ENCODE measurements at regions not wholly inside any gene's neighbourhood (a gene's known extent, or its start where the extent isn't known, plus 50 kb on each side); places are given as distances from the start of the nearest gene placed in this dataset.

DNA sequence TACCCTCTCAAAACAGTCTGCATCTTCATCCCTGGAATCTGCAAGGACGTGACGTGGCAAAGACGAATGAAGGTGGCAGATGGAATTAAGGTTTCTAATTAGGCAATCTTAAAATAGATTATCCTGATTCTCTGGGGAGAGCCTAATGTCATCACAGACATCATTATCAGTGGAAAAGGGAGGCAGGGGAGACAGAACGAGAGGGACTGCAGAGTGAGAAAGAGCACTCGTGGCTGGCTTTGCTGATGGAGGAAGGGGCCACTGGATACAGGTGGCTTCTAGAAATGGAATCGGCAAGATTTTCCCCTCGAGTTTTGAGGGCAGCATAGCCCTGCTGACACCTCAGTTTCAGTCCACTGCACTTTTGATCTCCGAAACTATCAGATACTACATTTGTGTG is 110.6 kb downstream of the ASMT start:
- H3K18ac ChIP-seq (ENCODE audit: extremely low read depth, low read length) = no peak overlapping the region
- peaks cover 5% of the 10 kb centered on the region; the same call in 1 of the 2 replicates for H3K23me2 ChIP-seq (ENCODE audit: low read depth, low read length)
- H4K20me1 ChIP-seq (replicated peaks in 1 of 2; ENCODE audit: control insufficient read depth in 1 of 2, insufficient read depth in 2 of 2, low read length in 2 of 2) = no peaks in the 10 kb centered on the region
- H2BK15ac ChIP-seq (ENCODE audit: low read length) = no peak overlapping the region
- no peak overlapping the region for H2BK20ac ChIP-seq (ENCODE audit: low read length)
- ChIA-PET CTCF (ENCODE audit: partially characterized antibody) (no interaction called here), POLR2A (ENCODE audit: partially characterized antibody) (no interaction called here)
- H2AFZ ChIP-seq (ENCODE audit: low read length) = no peak overlapping the region
- no peak overlapping the region for H2BK12ac ChIP-seq (ENCODE audit: low read depth, low read length)
- H3K27me3 ChIP-seq (replicated peaks in 1 of 4; ENCODE audit: control insufficient read depth in 3 of 4, extremely low read depth in 1 of 4, insufficient read depth in 3 of 4, low read length in 3 of 4) = no peaks in the 10 kb centered on the region
- FAIRE-seq = no peak
- no peak overlapping the region for H3K4me3 ChIP-seq (ENCODE audit: extremely low read depth in 1 of 4, insufficient read depth in 2 of 4, low read depth in 3 of 4, low read length in 4 of 4)
- H3K9me3 ChIP-seq (ENCODE audit: insufficient read depth in 2 of 2, low read depth in 1 of 2, low read length in 1 of 2) = no peaks in the 10 kb centered on the region
- H4K91ac ChIP-seq (replicated peaks; ENCODE audit: insufficient read length, low read length) = no peak overlapping the region
- no peaks in the 10 kb centered on the region for H3K79me2 ChIP-seq (ENCODE audit: control insufficient read depth in 1 of 2, insufficient read depth in 2 of 2, low read length in 2 of 2)
- WGBS, 2 experiments (ENCODE audit: extremely low coverage in 1 of 2, insufficient coverage in 1 of 2, insufficient read length in 1 of 2, insufficient replicate concordance in 2 of 2, low coverage in 1 of 2, low lambda C conversion rate in 2 of 2, missing lambda C conversion rate in 1 of 2) = 72% methylated on average over 8 of the region's 8 CpGs; no CpG with 5 or more reads in 1 of the 2 experiments
- no peak overlapping the region for H3K9ac ChIP-seq (replicated peaks in 1 of 4; ENCODE audit: extremely low read depth in 1 of 4, low read depth in 3 of 4, low read length in 3 of 4)
- no peak overlapping the region for H2BK120ac ChIP-seq (replicated peaks; ENCODE audit: low read depth, low read length)
- H4K8ac ChIP-seq (ENCODE audit: extremely low read depth, insufficient read depth, low read length) = no peak overlapping the region
- no peaks in the 10 kb centered on the region for H3K36me3 ChIP-seq (ENCODE audit: control insufficient read depth in 2 of 4, insufficient read depth in 4 of 4, low read length in 3 of 4)
- H3K4me1 ChIP-seq (replicated peaks in 1 of 4; ENCODE audit: control insufficient read depth in 3 of 4, insufficient read depth in 4 of 4, low read length in 3 of 4) = peaks cover 0 to 4% (median 1%) of the 10 kb centered on the region in 4 experiments; a peak in 3 of 7 replicates
- H3K4ac ChIP-seq (replicated peaks; ENCODE audit: insufficient read length, low read depth, low read length) = no peak overlapping the region
- H3K79me1 ChIP-seq (ENCODE audit: low read depth, low read length) = no peaks in the 10 kb centered on the region
- no peak overlapping the region for H3K23ac ChIP-seq (ENCODE audit: insufficient read length)
- H3K14ac ChIP-seq (ENCODE audit: insufficient read length) = no peak overlapping the region
- H3K56ac ChIP-seq (replicated peaks; ENCODE audit: insufficient read length, low read depth, low read length) = no peak overlapping the region
- H3K4me2 ChIP-seq (ENCODE audit: insufficient read depth in 1 of 2, low read depth in 2 of 2, low read length in 2 of 2) = no peak overlapping the region
- no peak overlapping the region for H4K5ac ChIP-seq (ENCODE audit: insufficient read length, low read depth, low read length)
- H3K27ac ChIP-seq (ENCODE audit: low read depth, low read length) = no peak overlapping the region
- DNase-seq (ENCODE audit: low read depth in 1 of 2, low spot score in 2 of 2) = no peak
- no peak overlapping the region for H2AK5ac ChIP-seq (ENCODE audit: low read depth, low read length)
- H2BK5ac ChIP-seq (ENCODE audit: low read depth, low read length) = no peak overlapping the region
- TF ChIP-seq CBX8 (IDR thresholded peaks at IDR 0.05; ENCODE audit: borderline replicate concordance, low read depth, low read length) = no peak
- TF ChIP-seq NRF1 (IDR thresholded peaks at IDR 0.05; ENCODE audit: low read depth, low read length) = no peak
- no peak for TF ChIP-seq SP4 (IDR thresholded peaks at IDR 0.05; ENCODE audit: low read length)
- TF ChIP-seq JUN (IDR thresholded peaks at IDR 0.05; ENCODE audit: low read depth, low read length) = no peak
- TF ChIP-seq CREB1 (IDR thresholded peaks at IDR 0.05) = no peak
- no peak for TF ChIP-seq HDAC2 (IDR thresholded peaks at IDR 0.05; ENCODE audit: borderline replicate concordance in 1 of 2, low read depth in 2 of 2, low read length in 2 of 2)
- TF ChIP-seq CEBPB (IDR thresholded peaks at IDR 0.05; ENCODE audit: low read depth, low read length) = no peak
- no peak for TF ChIP-seq TEAD4 (IDR thresholded peaks at IDR 0.05; ENCODE audit: low read depth, low read length)
- TF ChIP-seq RBBP5 (IDR thresholded peaks at IDR 0.05; ENCODE audit: borderline replicate concordance, low read depth, low read length) = no peak
- TF ChIP-seq HDAC6 (IDR thresholded peaks at IDR 0.05; ENCODE audit: low read depth, low read length) = no peak
- TF ChIP-seq ATF2 (IDR thresholded peaks at IDR 0.05; ENCODE audit: low read length) = no peak
- no peak for TF ChIP-seq SUZ12 (IDR thresholded peaks at IDR 0.05; ENCODE audit: low read length)
- no peak for TF ChIP-seq KDM5A (IDR thresholded peaks at IDR 0.05; ENCODE audit: low read length)
- no peak for TF ChIP-seq FOSL1 (IDR thresholded peaks at IDR 0.05; ENCODE audit: insufficient read depth, low read depth, low read length)

Data from H1 (cell line).